ENCODE measurements at regions not wholly inside any gene's neighbourhood (a gene's known extent, or its start where the extent isn't known, plus 50 kb on each side); places are given as distances from the start of the nearest gene placed in this dataset.
"Not testable (repeated sequence)": the region's sequence is repeated elsewhere in the genome, so short reads cannot be mapped to it uniquely, and the experiment has no call there.

- DNase-seq, result no peak
Observed at GRCh38 chr6:53446151-53446550, 97.4 kb upstream of the ELOVL5 start.

GRCh38 chr6:53441761-53442160 lies 93.0 kb upstream of the ELOVL5 start:
- DNase-seq, result peak; percentile 77

GRCh38 chr6:53441035-53441493 lies 92.3 kb upstream of the ELOVL5 start:
- DNase-seq, result peak; percentile 7

- DNase-seq, result no peak
Observed at GRCh38 chr6:53440336-53440945, 91.7 kb upstream of the ELOVL5 start.

- peak; percentile 35 for DNase-seq
Observed at GRCh38 chr6:53439556-53439955, 90.8 kb upstream of the ELOVL5 start.

GRCh38 chr6:53437557-53438202 lies 88.9 kb upstream of the ELOVL5 start:
- DNase-seq, result peak; percentile 74

GRCh38 chr6:53436526-53437303 lies 88.0 kb upstream of the ELOVL5 start:
- peak; percentile 18 for DNase-seq

GRCh38 chr6:53433951-53434285 lies 85.2 kb upstream of the ELOVL5 start:
- no peak for DNase-seq

- DNase-seq, result no peak
Observed at GRCh38 chr6:53433261-53433950, 84.7 kb upstream of the ELOVL5 start.

- peak; percentile 31 for DNase-seq
Observed at GRCh38 chr6:53432318-53433161, 83.8 kb upstream of the ELOVL5 start.

- DNase-seq, result no peak
Observed at GRCh38 chr6:53431704-53432103, 83.0 kb upstream of the ELOVL5 start.

GRCh38 chr6:53429401-53429800 lies 80.7 kb upstream of the ELOVL5 start:
- DNase-seq, result no peak

GRCh38 chr6:53428886-53429285 lies 80.1 kb upstream of the ELOVL5 start:
- no peak for DNase-seq

- DNase-seq, result no peak
Observed at GRCh38 chr6:53426667-53427270, 78.0 kb upstream of the ELOVL5 start.

- DNase-seq, result no peak
Observed at GRCh38 chr6:53426117-53426516, 77.4 kb upstream of the ELOVL5 start.

GRCh38 chr6:53424976-53425718 lies 76.4 kb upstream of the ELOVL5 start:
- DNase-seq, result no peak

GRCh38 chr6:53424300-53424699 lies 75.5 kb upstream of the ELOVL5 start:
- no peak for DNase-seq

GRCh38 chr6:53423560-53423959 lies 74.8 kb upstream of the ELOVL5 start:
- DNase-seq, result not testable (repeated sequence)

- no peak for DNase-seq
Observed at GRCh38 chr6:53419026-53419425, 70.3 kb upstream of the ELOVL5 start.

GRCh38 chr6:53418288-53418687 lies 69.5 kb upstream of the ELOVL5 start:
- no peak for DNase-seq

- DNase-seq, result no peak
Observed at GRCh38 chr6:53417141-53417540, 68.4 kb upstream of the ELOVL5 start.

All from fibroblast of skin of scalp (primary cell).